NT2/D1 (cell line): ENCODE measurements at regions not wholly inside any gene's neighbourhood (a gene's known extent, or its start where the extent isn't known, plus 50 kb on each side); places are given as distances from the start of the nearest gene placed in this dataset.

Experiments
- YY1 ChIP-seq: IDR thresholded peaks from 2 replicates; pipeline ENCODE4 v1.6.1; 2011; ENCODE audit not compliant: insufficient read length, insufficient read depth
- ZNF274 ChIP-seq: IDR thresholded peaks from 2 replicates; pipeline ENCODE4 v1.6.1; 2011; ENCODE audit warnings: mild to moderate bottlenecking, low read depth, low read length

DNA sequence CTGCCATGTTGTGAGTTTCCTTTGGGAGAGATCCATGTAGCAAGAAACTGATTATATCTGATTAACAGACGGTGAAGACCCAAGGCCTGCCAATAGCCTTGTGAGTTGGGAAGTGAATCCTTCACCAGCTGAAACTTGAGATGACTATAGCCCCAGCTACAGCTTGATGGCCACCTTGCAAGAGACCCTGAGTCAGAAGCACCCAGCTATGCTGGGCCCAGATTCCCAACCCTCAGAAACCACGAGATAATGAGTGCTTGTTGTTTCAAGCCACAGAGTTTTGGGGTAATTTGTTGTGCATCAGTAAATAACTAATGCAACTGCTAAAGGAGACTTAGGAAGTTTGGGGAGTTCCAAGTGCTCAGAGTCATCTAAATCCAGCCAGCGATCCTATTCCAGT, 80.3 kb downstream of the AVPR1A start:
- no peak for TF ChIP-seq YY1
- no peak for TF ChIP-seq ZNF274
